PC-9 (cell line): ENCODE measurements at regions not wholly inside any gene's neighbourhood (a gene's known extent, or its start where the extent isn't known, plus 50 kb on each side); places are given as distances from the start of the nearest gene placed in this dataset.

ENCODE experiments used
- BruUV-seq: library from RNA; stranded (reverse); fragments of 400-500 nt; replicated peaks from 2 replicates; lab custom pipeline; 2021; lab: Mats Ljungman, UMichigan
- CTCF ChIA-PET: fragments of 300-600 bp; sonication (Branson Sonifier 250); formaldehyde crosslinking; loops from one replicate; lab custom pipeline; 2022; ENCODE audit warnings: antibody characterized with exemption; lab: Charles Lee
- POLR2A ChIA-PET: fragments of 300-600 bp; sonication (Branson Sonifier 250); formaldehyde crosslinking; loops from one replicate; lab custom pipeline; 2022; ENCODE audit warnings: antibody characterized with exemption; ENCODE audit not compliant: unreplicated experiment; lab: Charles Lee
- DNase-seq, 2 experiments: peaks; one replicate each; pipeline versions ENCODE4 v3.0.0 to v3.0.0-alpha.2; 2015 to 2022; ENCODE audit warnings: mixed read lengths in 1 of 2
- H2AFZ ChIP-seq: fragments of 200-600 bp; sonication (generic); 2 replicates; pipeline ENCODE4 v1.8.1; 2017; ENCODE audit warnings: antibody characterized with exemption
- H3F3A ChIP-seq: fragments of 200-600 bp; sonication (generic); 2 replicates; pipeline ENCODE4 v1.8.1; 2017; ENCODE audit warnings: antibody characterized with exemption, mild to moderate bottlenecking, low read depth; ENCODE audit not compliant: insufficient read depth
- H3K27ac ChIP-seq: fragments of 200-600 bp; sonication (generic); 2 replicates; pipeline ENCODE4 v1.6.1; 2016; ENCODE audit warnings: mixed run types
- H3K27me3 ChIP-seq: fragments of 200-600 bp; sonication (generic); 2 replicates; pipeline ENCODE4 v1.6.1; 2016; ENCODE audit warnings: low read depth, mixed run types; ENCODE audit not compliant: insufficient read depth
- H3K36me3 ChIP-seq: fragments of 200-600 bp; sonication (generic); 2 replicates; pipeline ENCODE4 v1.6.1; 2016; ENCODE audit warnings: low read depth, mixed run types
- H3K4me1 ChIP-seq: fragments of 200-600 bp; sonication (generic); replicated peaks from 2 replicates; pipeline ENCODE4 v1.6.1; 2016; ENCODE audit warnings: mixed run types; ENCODE audit not compliant: insufficient read depth
- H3K4me2 ChIP-seq: fragments of 200-600 bp; sonication (generic); 2 replicates; pipeline ENCODE4 v1.6.1; 2017; ENCODE audit warnings: mixed run types
- H3K4me3 ChIP-seq: fragments of 200-600 bp; sonication (generic); 2 replicates; pipeline ENCODE4 v1.6.1; 2016; ENCODE audit warnings: mixed run types
- H3K79me2 ChIP-seq: fragments of 200-600 bp; sonication (generic); 2 replicates; pipeline ENCODE4 v1.6.1; 2017; ENCODE audit warnings: low read depth, mixed run types
- H3K9me2 ChIP-seq: fragments of 200-600 bp; sonication (generic); 2 replicates; pipeline ENCODE4 v1.8.1; 2017; ENCODE audit warnings: mild to moderate bottlenecking; ENCODE audit not compliant: insufficient read depth
- H3K9me3 ChIP-seq: fragments of 200-600 bp; sonication (generic); 2 replicates; pipeline ENCODE4 v1.8.1; 2016; ENCODE audit warnings: low read depth; ENCODE audit not compliant: insufficient read depth
- H4K20me1 ChIP-seq: fragments of 200-600 bp; sonication (generic); 2 replicates; pipeline ENCODE4 v1.8.1; 2017; ENCODE audit not compliant: insufficient read depth
- CTCF ChIP-seq: fragments of 200-600 bp; sonication (generic); conservative IDR thresholded peaks from 2 replicates; pipeline ENCODE4 v1.6.1; 2017; ENCODE audit warnings: mixed run types, antibody characterized with exemption, mild to moderate bottlenecking, moderate library complexity
- EZH2 ChIP-seq: fragments of 200-600 bp; sonication (generic); IDR thresholded peaks from 2 replicates; pipeline ENCODE4 v1.8.0; 2017; ENCODE audit warnings: antibody characterized with exemption, low read depth
- intact Hi-C: fragments of 100-400 bp; cut with micrococcal nuclease; formaldehyde crosslinking; loops from one replicate; pipeline ENCODE4 v1.10.0; 2022; ENCODE audit not compliant: unreplicated experiment

GRCh38 chr20:57927376-57927775 lies 217.6 kb upstream of the PMEPA1 start:
- no peaks in the 10 kb centered on the region for H3K79me2 ChIP-seq
- intact Hi-C loops: no loop called here
- peaks cover 7% of the 10 kb centered on the region; the same call in 1 of the 2 replicates for H3K9me3 ChIP-seq
- H3K27me3 ChIP-seq: no peaks in the 10 kb centered on the region
- ChIA-PET CTCF (no interaction called here), POLR2A (interaction anchor here (0.6 kb wide), 1 partner anchor 155 kb away, joined by 5 read pairs; no protein-coding TSS in a partner anchor)
- no peak overlapping the region for H3K27ac ChIP-seq
- BruUV-seq: no TSS peak
- H2AFZ ChIP-seq: no peak overlapping the region
- no peaks in the 10 kb centered on the region for H3K36me3 ChIP-seq
- H4K20me1 ChIP-seq: no peaks in the 10 kb centered on the region
- H3K9me2 ChIP-seq: no peaks in the 10 kb centered on the region
- no peak for DNase-seq
- TF ChIP-seq CTCF: no peak
- TF ChIP-seq EZH2: no peak
- no peak overlapping the region for H3K4me3 ChIP-seq
- H3K4me1 ChIP-seq: peaks cover 7% of the 10 kb centered on the region
- no peak overlapping the region for H3K4me2 ChIP-seq
- no peaks in the 10 kb centered on the region for H3F3A ChIP-seq

- Histone ChIP-seq H3K27me3 (no peaks in the 10 kb centered on the region), H2AFZ (no peak overlapping the region), H3F3A (no peaks in the 10 kb centered on the region), H3K79me2 (no peaks in the 10 kb centered on the region), H3K27ac (no peak overlapping the region), H4K20me1 (no peaks in the 10 kb centered on the region), H3K9me3 (peaks cover 7% of the 10 kb centered on the region; the same call in 1 of the 2 replicates), H3K36me3 (no peaks in the 10 kb centered on the region), H3K9me2 (no peaks in the 10 kb centered on the region), H3K4me2 (no peak overlapping the region), H3K4me3 (no peak overlapping the region), H3K4me1 (peaks cover 1% of the 10 kb centered on the region)
- TF ChIP-seq EZH2: no peak
- TF ChIP-seq CTCF: no peak
- BruUV-seq: no TSS peak
- no peak for DNase-seq
- ChIA-PET CTCF (no interaction called here), POLR2A (no interaction called here)
- intact Hi-C loops: no loop called here
These were observed 212.9 kb upstream of the PMEPA1 start for GRCh38 chr20:57922706-57923105.

GRCh38 chr20:57922083-57922482 lies 212.3 kb upstream of the PMEPA1 start:
- no TSS peak for BruUV-seq
- Histone ChIP-seq H2AFZ (no peak overlapping the region), H3K9me3 (peaks cover 7% of the 10 kb centered on the region; the same call in 1 of the 2 replicates), H3K4me3 (no peak overlapping the region), H4K20me1 (no peaks in the 10 kb centered on the region), H3F3A (no peaks in the 10 kb centered on the region), H3K79me2 (no peaks in the 10 kb centered on the region), H3K4me1 (no peaks in the 10 kb centered on the region), H3K4me2 (no peak overlapping the region), H3K36me3 (no peaks in the 10 kb centered on the region), H3K9me2 (no peaks in the 10 kb centered on the region), H3K27ac (no peak overlapping the region), H3K27me3 (no peaks in the 10 kb centered on the region)
- no peak for DNase-seq
- ChIA-PET POLR2A (interaction anchor here (0.5 kb wide), 1 partner anchor 1683 kb away, joined by 4 read pairs; no protein-coding TSS in a partner anchor), CTCF (no interaction called here)
- TF ChIP-seq EZH2 (no peak), CTCF (no peak)
- intact Hi-C loops: no loop called here
